22Rv1 (cell line): ENCODE measurements at regions not wholly inside any gene's neighbourhood (a gene's known extent, or its start where the extent isn't known, plus 50 kb on each side); places are given as distances from the start of the nearest gene placed in this dataset.

Source experiments
- ZFX ChIP-seq: fragments of 450-650 bp; IDR thresholded peaks from 2 replicates; pipeline ENCODE4 v1.6.1; 2017; ENCODE audit warnings: antibody characterized with exemption, borderline replicate concordance
- TF ChIP-seq, protein P1 (sequence below): fragments of 450-650 bp; IDR thresholded peaks from 2 replicates; pipeline ENCODE4 v1.5.1; 2017; ENCODE audit warnings: mild to moderate bottlenecking

GRCh38 chr2:42895791-42896135, 103.4 kb upstream of the HAAO start:
- TF ChIP-seq, protein P1, sequence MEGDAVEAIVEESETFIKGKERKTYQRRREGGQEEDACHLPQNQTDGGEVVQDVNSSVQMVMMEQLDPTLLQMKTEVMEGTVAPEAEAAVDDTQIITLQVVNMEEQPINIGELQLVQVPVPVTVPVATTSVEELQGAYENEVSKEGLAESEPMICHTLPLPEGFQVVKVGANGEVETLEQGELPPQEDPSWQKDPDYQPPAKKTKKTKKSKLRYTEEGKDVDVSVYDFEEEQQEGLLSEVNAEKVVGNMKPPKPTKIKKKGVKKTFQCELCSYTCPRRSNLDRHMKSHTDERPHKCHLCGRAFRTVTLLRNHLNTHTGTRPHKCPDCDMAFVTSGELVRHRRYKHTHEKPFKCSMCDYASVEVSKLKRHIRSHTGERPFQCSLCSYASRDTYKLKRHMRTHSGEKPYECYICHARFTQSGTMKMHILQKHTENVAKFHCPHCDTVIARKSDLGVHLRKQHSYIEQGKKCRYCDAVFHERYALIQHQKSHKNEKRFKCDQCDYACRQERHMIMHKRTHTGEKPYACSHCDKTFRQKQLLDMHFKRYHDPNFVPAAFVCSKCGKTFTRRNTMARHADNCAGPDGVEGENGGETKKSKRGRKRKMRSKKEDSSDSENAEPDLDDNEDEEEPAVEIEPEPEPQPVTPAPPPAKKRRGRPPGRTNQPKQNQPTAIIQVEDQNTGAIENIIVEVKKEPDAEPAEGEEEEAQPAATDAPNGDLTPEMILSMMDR, result no peak
- no peak for TF ChIP-seq ZFX
